ENCODE measurements at regions not wholly inside any gene's neighbourhood (a gene's known extent, or its start where the extent isn't known, plus 50 kb on each side); places are given as distances from the start of the nearest gene placed in this dataset.
"Not testable (repeated sequence)": the region's sequence is repeated elsewhere in the genome, so short reads cannot be mapped to it uniquely, and the experiment has no call there.

DNA sequence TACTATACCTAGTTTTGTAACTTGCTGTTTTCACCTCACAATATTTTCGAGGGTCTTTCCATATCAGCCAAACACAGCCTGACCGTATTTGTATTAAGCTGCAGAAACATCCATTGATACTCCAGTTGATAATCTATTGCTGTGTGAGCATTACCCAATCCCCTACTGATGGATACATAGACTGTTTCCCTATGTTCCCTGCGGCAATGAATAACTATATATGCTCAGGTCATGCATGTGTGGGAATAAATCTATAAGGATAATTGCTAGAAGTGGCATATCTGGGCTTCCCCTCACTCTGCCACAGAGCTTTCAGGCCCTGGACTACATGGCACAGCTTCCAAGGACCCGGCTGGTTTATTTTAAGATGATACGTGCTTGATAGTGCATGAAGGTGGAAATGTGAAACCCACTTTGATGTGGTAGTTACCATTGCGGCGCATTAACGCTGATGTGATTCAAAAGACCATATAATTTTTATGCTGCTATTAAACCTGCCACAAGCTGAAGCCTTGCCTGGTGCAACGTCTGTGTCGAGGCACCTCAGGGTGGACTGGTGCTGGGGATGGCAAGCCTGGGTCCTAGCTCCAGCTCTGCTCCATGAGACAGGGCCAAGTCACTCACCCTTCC is 81.4 kb upstream of the KCNK12 start:
- DNase-seq (ENCODE audit: low spot score): no peak

DNA sequence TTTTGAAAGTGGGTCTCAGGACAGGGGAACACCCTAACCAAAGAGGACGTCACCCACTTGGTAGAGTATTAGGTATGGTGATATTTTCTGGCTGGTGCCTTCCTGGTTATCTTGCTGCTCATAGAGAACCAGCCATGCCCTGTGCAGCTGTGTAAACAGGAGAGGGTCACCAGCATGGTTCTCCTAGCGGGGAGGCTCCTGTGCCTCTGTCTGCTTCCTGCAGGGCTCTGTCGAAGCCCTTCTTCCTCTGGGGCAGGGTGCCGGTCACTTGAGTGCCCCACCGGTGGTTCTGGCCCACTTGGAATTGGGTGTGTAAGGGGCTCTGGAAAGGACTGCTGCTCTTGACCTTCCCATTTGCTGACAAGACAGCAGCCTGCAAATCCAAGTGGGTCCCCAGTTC is 80.5 kb upstream of the KCNK12 start:
- DNase-seq (ENCODE audit: low spot score): no peak

DNA sequence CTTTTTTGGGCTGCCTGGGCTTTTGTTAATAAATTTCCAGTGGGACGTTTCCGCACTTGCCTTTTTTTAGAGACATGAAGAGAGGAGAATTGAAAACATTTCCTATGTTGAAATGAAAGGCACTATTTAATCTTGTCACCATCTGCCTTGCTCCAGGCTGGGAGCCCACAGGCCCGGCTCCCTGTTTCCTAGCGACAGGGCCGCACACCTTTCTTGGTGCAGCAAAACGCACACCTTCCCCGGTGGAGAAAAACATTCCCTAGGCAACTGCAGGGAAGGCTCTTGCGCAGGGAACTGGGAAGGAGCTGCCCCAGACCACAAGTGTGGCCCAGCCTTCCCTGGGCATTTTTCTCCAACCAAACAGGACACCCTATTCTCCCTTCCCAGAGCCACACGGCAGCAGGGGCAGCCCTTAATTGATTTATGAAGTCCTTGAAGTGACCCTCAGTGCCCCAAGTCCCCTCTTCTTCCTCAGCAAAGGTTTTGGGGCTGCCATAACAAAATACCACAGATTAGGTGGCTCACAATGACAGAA is 79.3 kb upstream of the KCNK12 start:
- DNase-seq (ENCODE audit: low spot score): no peak

DNA sequence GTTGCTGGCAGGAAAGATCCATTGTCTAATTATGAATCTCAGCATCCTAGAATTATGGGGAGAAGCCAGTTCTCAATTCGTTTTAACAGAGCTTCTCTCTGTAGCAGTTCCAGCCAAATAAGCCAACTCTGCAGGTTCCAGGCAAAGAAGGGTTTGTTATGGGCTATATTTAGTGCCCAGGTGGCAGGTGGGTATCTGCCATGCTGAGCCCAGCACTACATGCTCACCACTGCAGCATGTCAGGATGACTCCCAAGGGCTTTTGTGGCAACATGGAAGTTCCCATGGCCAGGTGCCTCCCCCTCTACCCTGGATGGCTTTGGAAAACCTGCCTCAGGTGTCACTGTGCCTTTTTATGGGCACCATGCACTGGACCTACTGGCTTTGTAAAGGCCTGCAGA is 74.5 kb upstream of the KCNK12 start:
- no peak for DNase-seq (ENCODE audit: low spot score)

DNA sequence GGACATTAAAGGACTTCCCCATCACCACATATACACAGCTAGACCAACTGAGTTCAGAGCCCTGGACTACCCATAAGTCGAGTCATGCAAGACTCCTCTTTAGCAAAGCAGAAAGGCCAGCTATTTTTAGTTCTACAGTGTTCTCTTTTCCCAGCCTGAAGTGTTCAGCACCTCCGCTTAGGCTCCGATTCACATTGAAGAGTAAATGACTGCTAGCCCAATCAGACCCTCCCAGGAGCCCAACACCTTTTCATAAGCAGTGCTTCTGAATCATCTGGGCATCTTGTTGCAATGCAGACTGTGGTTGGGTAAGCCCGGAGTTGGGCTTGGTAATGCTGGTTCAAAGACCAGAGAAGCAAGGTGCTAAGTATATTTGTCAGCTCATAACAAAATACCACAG is 73.6 kb upstream of the KCNK12 start:
- DNase-seq (ENCODE audit: low spot score): no peak

DNA sequence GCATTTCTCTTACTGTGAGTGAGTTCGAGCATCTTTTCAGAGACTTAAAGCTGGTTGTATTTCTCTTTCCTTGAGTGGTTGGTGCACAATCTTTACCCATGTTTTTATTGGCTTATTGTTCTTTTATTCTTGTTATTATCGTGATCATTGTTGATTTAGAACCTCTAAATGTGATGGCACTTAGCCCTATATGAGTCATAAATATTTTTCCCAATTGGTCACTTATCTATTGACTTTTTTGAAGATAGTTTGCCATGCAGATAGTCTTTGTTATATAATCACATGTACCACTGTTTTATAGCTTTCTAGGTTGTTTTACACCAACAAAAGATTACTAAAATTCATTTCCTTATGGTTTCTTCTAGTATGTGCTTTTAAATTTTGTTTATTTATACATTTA is 70.6 kb upstream of the KCNK12 start:
- DNase-seq (ENCODE audit: low spot score): no peak

DNA sequence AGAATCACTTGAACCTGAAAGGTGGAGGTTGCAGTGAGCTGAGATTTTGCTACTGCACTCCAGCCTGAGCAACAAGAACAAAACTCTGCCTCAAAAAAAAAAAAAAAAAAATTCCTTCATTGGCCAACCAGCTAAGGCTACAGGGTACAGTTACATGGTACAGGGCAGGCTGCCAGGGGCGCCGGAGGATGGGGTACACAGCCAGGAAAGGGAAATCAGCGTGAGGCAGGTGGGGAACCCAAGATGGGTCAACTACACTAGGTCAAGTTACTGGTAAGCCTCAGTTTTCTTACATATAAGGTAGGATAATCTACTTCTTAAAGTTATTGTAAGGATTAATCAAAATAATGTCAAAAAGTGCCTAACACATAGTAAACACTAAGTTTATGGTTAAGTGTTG is 69.6 kb upstream of the KCNK12 start:
- no peak for DNase-seq (ENCODE audit: low spot score)

DNA sequence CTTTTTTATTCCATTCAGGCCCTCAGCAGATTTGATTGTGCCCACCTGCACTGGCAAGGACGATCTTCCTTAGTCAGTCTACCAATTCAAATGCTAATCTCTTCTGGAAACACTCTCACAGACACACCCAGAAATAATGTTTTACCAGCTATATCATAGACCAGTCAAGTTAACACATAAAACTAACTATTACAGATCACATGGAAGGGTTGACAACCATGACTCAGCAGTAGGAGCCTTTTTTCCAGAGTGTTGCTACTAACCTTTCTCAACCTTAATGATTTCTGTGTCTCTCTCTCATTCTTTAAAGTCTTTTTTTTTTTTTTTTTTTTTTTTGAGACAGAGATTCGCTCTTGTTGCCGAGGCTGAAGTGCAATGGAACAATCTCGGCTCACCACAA is 68.7 kb upstream of the KCNK12 start:
- no peak for DNase-seq (ENCODE audit: low spot score)

DNA sequence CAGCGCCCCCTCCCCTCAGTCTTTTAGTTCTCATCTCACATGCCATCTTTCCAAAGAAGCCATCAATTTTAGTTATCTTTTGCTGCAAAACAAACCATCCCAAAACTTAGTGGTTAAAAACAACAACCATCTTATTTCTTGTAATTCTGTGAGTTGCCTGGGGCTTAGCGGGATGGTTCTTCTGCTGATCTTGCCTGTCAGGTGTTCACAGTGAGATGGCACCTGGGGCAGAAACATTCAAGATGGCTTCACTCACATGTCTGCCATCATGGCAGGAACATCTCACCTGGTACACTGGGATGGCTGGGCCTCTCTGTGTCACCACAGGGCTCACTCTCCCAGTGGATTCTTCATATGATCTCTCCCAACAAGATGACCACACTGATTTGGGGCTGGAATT is 67.6 kb upstream of the KCNK12 start:
- DNase-seq (ENCODE audit: low spot score): no peak

DNA sequence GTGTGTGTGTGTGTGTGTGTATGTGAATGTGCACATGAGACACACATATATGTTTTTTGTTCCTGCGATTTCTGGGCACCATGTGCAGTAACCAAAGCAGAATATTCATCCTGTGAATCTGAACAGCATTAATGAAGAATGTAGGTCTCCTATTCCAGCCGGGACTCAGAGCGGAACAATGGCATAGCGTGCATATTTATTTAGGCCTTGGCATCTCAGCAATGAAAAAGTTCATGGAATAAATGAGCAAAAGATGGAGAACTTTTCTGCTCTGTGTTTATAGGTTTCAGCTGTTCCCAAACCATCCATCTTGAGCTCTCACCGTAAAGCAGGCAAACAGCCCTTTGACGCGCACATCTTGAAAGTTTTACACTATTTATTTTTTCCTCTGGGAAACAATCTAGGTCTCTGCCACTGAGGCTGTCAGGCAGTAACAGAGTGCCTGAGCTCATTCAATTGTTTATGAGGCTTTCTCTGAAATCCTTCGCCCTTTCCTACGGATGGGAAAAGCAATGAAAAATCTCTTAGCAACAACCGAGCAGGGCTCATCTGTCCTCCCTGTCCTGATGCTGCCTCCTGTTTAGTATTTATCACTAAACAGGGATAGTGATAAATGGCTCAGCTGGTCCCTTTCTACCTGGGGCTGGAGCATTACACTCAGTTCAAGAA is 65.9 kb upstream of the KCNK12 start:
- no peak for DNase-seq (ENCODE audit: low spot score)

DNA sequence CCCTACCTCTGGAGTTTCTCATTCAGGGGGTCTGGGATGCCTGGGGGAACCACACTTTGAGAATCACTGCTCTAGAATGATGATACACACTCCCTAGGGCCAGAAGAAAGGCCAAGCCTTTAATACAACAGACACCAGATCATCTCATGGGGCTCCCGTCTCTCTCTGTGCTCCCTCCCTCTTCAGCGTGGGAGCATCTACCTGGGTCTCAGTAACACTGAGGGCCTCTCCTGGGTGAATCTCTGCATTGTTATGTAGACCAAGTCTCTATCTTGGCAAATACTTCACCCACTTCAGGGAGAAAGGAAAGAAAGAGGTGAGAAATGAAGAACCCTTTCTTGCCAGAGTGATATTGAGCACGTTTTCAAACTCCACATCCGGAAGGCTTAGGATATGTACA is 65.4 kb upstream of the KCNK12 start:
- DNase-seq (ENCODE audit: low spot score): no peak

DNA sequence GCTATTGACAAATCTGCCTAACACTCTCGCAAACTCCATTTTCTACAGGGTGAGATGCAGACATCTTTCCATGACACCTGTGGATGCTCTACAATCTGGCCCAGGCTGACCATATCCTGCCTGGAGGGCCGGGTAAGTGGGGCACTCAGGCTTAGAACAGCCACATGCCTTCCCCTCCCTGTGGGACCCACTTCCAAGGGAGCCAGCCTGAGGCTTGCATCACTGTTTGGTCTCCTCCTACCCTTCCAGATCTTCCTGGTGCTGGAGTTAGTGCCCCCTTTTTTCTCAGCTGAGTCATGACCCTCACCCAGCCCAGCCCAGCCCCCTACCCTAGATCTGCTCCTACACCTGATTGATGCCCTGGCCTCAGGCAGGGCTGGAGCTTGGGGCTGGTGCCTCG is 62.0 kb upstream of the KCNK12 start:
- DNase-seq (ENCODE audit: low spot score): no peak

DNA sequence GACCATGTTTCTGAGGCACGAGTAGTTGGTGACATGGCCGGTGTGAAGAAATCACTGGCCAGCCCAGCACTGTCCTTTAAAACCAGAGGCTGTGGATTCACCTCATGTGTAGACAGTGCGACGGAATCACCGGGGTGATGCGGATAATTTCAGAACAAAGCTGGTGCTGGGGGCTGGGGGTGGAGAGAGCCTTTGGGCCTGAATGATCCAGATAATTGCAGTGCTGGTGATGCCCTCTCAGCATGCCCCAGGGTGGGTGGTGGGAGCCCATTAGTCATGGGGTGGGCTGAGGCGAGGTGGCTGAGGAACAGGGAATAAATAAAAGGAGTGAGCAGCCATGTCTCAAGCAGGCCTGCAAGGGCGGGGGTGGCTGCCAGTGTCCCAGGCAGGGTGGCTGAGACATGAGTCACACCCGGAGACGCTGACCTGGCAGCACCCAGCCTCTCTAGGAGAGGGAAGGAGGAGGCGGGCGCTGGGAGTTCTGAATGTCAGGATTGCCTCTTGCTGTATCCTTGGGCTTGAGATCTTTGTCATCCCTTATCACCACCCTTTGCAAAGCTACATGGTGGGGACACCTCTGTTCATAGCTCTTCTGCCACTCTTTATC is 61.1 kb upstream of the KCNK12 start:
- no peak for DNase-seq (ENCODE audit: low spot score)

DNA sequence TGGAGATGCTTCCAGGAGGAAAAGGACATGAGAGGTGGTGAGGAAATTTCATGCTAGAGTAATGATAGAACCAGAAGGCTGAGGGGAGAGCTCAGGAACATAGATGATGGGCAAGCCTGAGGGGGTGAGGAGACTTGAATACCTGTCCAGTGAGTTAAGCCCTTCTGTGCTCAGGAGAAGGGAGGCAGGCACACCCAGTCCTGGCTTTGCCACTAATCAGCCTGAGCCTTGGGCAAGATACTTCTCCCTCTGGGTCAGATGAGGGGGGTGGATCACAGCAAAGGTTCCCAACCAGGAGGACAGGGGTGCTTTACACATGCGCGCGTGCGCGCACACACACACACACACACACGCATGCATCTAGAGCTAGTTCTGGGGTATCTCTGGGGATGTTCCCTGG is 60.5 kb upstream of the KCNK12 start:
- DNase-seq (ENCODE audit: low spot score): no peak

DNA sequence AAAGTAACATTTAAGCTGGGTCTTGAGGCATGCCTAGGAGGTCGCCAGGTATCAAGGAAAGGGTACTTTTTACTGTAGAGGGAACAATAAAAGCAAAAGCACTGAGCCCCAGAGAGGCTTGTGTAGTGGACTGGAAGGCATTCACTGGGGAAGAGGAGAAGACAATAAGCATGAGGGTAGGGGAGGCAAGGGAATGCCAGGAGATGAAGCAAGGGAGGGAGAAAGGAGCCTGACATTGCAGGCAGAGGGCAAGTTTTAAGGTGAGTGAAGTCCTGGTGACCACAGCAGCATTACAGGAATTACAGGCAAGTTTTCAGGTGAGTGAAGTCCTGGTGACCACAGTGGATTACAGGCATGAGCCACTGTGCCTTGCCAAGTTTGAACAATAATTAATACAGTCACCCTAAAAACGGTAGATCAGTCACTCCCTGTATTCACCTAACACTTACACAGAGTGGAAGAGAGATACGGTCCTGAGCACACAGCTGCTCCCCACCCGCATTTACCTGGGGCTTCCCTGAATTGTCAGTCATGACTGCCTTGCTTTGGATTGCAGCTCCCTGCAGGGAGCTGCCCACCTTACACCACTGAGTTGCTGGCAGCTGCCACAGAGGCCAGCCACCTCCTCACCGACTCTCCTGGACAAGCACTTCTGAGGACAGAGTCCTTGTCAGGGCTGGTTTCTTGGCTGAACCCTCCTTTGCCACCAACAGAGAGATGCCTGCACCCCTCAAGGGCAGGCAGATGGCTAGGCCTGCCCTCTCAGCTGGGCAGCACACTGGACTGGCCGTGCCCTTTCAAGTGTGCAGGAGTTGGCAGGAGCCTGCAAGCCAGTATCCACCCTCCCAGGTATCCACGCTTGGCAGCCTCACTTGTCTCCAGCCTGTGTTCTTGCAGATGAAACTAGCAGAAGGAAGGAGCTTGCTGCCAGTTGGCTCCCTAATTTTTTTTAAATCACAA is 59.0 kb upstream of the KCNK12 start:
- no peak for DNase-seq (ENCODE audit: low spot score)

DNA sequence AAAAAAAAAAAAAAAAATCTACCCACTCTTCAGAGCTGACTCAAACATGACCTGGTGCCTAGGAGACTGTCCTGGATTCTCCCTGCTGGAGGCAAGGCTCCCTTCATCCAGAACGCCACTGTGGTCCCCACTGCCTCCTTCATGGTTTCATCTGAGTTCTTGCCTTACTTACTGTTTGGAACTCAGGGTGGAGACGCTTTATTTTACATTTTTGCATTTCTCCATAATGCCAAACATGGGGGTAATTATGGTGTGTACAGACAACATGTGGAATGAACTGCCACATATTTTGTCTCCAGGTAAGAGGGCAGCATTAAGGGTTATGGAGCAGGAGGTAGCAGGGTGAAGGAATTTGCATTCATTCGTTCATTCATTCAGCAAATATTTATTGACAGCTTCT is 58.1 kb upstream of the KCNK12 start:
- no peak for DNase-seq (ENCODE audit: low spot score)

DNA sequence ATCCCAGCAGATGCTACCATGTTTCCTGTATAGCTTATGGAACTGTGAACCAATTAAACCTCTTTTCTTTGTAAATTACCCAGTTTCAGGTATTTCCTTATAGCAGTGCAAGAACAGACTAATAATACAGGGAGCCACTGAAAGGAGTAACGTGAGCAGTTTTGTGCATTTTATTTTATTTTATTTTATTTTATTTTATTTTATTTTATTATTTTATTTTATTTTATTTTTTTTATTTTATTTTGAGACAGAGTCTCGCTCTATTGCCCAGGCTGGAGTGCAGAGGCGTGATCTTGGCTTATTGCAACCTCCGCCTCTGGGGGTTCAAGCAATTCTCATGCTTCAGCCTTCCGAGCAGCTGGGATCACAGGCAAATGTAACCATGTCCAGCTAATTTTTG is 55.9 kb upstream of the KCNK12 start:
- DNase-seq (ENCODE audit: low spot score): no peak

DNA sequence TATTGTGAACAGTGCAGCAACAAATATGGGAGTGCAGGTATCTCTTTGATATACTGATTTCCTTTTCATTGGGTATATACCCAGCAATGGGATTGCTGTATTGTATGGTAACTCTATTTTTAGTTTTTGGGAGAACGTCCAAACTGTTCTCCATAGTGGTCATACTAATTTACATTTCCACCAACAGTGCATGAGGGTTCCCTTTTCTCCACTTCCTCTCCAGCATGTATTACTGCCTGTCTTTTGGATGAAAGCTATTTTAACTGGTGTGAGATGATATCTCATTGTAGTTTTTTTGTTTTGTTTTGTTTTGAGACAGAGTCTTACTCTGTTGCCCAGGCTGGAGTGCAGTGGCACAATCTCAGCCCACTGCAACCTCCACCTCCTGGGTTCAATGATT is 52.4 kb upstream of the KCNK12 start:
- DNase-seq (ENCODE audit: low spot score): not testable (repeated sequence)

DNA sequence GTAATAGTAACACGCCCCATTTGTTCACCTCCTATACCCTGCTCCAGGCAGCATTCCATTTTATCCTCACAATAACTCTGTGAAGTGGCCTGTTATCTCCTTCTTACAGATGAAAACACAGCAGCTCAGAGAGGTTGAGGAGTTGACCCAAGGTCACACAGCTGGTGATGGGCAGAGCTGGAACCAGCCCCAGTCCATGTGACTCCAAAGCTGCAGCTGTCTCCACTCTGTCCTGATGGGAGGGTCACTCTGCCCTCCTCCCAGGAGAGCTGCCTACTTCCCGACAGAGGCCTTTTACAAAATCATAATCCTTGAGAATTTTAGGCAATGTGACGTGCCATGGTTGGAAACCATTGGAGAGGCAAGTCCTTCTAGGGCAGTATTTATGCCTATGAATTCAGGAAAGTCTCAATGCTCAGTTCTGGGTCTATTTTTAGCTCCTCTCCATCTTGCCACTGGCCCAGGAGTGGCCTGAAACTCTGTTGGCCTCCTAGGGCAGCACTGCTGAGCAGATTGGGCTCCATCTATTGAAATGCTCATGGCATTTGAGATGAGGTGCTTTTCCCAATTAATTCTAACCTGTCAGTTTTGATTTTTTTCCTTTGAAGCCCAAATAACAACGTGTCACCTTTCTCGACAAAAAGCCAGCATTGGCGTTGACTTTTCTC is 50.1 kb upstream of the KCNK12 start:
- no peak for DNase-seq (ENCODE audit: low spot score)
